Suprapubic skin (tissue), 3 donors: ENCODE measurements at regions not wholly inside any gene's neighbourhood (a gene's known extent, or its start where the extent isn't known, plus 50 kb on each side); places are given as distances from the start of the nearest gene placed in this dataset.

ENCODE experiments used
- CTCF ChIP-seq, 2 donors: fragments of 200-600 bp in 1 of 2; fragments of 450-650 bp in 1 of 2; sonication (generic) in 1 of 2; IDR thresholded peaks; one replicate each; pipeline ENCODE4 v1.5.1; 2016 to 2019; ENCODE audit warnings: antibody characterized with exemption in 2 of 2, mild to moderate bottlenecking in 1 of 2, moderate library complexity in 1 of 2
- EP300 ChIP-seq: sonication (generic); formaldehyde crosslinking; IDR thresholded peaks from one replicate; pipeline ENCODE4 v1.6.1; 2017; ENCODE audit warnings: antibody characterized with exemption
- POLR2A ChIP-seq, 2 donors: fragments of 450-650 bp; IDR thresholded peaks; one replicate each; pipeline ENCODE4 v1.6.1; 2017; ENCODE audit warnings: antibody characterized with exemption in 2 of 2, mild to moderate bottlenecking in 2 of 2, moderate library complexity in 2 of 2

DNA sequence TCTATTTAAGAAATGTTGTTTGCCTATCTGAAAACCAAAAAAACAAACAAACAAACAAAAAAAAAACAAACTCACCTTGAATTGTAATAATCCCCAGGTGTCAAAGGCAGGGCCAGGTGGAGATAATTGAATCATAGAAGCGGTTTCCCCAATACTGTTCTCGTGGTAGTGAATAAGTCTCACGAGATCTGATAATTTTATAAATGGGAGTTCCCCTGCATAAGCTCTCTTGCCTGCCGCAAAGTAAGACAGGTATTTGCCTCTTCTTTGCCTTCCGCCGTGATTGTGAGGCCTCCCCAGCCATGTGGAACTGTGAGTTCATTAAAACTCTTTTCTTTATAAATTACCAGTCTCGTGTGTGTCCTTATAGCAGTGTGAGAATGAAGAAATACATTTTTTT, 1180.7 kb upstream of the CRIM1 start:
- TF ChIP-seq CTCF (IDR thresholded peaks at IDR 0.05) (no peak), POLR2A (IDR thresholded peaks at IDR 0.05) (no peak), EP300 (no peak)
